GM18861 (cell line): ENCODE measurements at regions not wholly inside any gene's neighbourhood (a gene's known extent, or its start where the extent isn't known, plus 50 kb on each side); places are given as distances from the start of the nearest gene placed in this dataset.
"Not testable (repeated sequence)": the region's sequence is repeated elsewhere in the genome, so short reads cannot be mapped to it uniquely, and the experiment has no call there.

Source experiments
- ATAC-seq: cut with Tn5 transposase; IDR thresholded peaks from one replicate; pipeline ENCODE4 v1.9.1; 2021; ENCODE audit not compliant: unreplicated experiment

GRCh38 chr4:79223993-79224776 is 101.7 kb downstream of the NAA11 start:
- no peak for ATAC-seq

- no peak for ATAC-seq
These were observed 108.8 kb downstream of the NAA11 start for GRCh38 chr4:79217025-79217424.

GRCh38 chr4:79213702-79214101 is 112.2 kb downstream of the NAA11 start:
- ATAC-seq = no peak

GRCh38 chr4:79213010-79213409 is 112.9 kb downstream of the NAA11 start:
- ATAC-seq = no peak

GRCh38 chr4:79212311-79212710 is 113.5 kb downstream of the NAA11 start:
- ATAC-seq = no peak

- no peak for ATAC-seq
These were observed 114.4 kb downstream of the NAA11 start for GRCh38 chr4:79211490-79211889.

GRCh38 chr4:79210636-79211049 is 115.2 kb downstream of the NAA11 start:
- no peak for ATAC-seq

GRCh38 chr4:79209822-79210635 is 115.8 kb downstream of the NAA11 start:
- ATAC-seq = no peak

GRCh38 chr4:79209081-79209480 is 116.8 kb downstream of the NAA11 start:
- ATAC-seq = no peak

- ATAC-seq = no peak
These were observed 118.6 kb downstream of the NAA11 start for GRCh38 chr4:79207281-79207680.

- ATAC-seq = no peak
These were observed 119.2 kb downstream of the NAA11 start for GRCh38 chr4:79206660-79207059.

- no peak for ATAC-seq
These were observed 120.7 kb downstream of the NAA11 start for GRCh38 chr4:79205121-79205520.

GRCh38 chr4:79201971-79202370 is 123.9 kb downstream of the NAA11 start:
- no peak for ATAC-seq

GRCh38 chr4:79199743-79200142 is 126.1 kb downstream of the NAA11 start:
- no peak for ATAC-seq

GRCh38 chr4:79198951-79199587 is 126.8 kb downstream of the NAA11 start:
- ATAC-seq = no peak

GRCh38 chr4:79197275-79198009 is 128.4 kb downstream of the NAA11 start:
- ATAC-seq = no peak

GRCh38 chr4:79191292-79191691 is 134.6 kb downstream of the NAA11 start:
- not testable (repeated sequence) for ATAC-seq

- ATAC-seq = no peak
These were observed 140.3 kb downstream of the NAA11 start for GRCh38 chr4:79185526-79186045.

- no peak for ATAC-seq
These were observed 141.4 kb downstream of the NAA11 start for GRCh38 chr4:79184476-79184875.

- ATAC-seq = no peak
These were observed 143.7 kb downstream of the NAA11 start for GRCh38 chr4:79182209-79182608.

- ATAC-seq = no peak
These were observed 144.7 kb downstream of the NAA11 start for GRCh38 chr4:79181190-79181589.
